Fibroblast of skin of right biceps (primary cell): ENCODE measurements at regions not wholly inside any gene's neighbourhood (a gene's known extent, or its start where the extent isn't known, plus 50 kb on each side); places are given as distances from the start of the nearest gene placed in this dataset.

Experiments used
- DNase-seq: peaks from one replicate; pipeline ENCODE4 v3.0.0-alpha.2; 2013

- no peak for DNase-seq
Observed at GRCh38 chr3:6540981-6541380, 319.9 kb upstream of the GRM7 start.

DNA sequence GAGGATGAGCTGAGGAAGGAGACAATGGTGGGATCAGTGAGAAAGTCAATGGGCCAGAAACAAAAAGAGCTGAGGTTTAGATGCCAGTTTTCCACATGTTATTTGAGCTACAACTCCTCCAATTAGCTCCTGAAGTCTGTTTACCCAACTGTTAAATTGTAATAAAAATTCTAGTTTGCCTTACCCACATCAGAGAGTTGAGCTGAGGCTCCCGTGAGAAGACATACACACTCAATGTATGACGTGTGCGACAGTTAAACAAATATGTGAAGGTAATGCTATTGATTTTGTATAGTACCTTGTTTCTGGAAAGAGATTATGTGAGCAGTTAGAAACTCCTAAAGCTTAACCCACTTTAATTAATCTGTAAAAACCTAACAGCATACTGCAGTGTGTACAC is 318.1 kb upstream of the GRM7 start:
- DNase-seq: no peak

DNA sequence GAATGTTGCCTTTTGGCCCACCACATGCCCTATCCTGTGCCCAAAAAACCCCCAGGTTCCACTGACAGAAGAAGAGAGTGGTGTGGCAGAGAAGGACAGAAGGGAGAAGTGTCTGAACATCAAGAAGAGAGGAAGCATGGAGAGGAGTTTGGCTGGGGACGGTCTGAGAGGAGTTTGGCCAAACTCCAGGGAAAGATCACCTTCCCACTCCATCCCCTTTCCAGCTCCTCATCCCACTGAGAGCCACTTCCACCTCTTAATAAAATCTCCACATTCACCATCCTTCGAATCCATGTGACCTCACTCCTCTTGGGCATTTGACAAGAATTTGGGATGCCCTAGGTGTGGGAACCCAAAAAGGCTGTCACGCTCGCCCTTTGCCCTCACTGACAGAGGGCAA is 311.6 kb upstream of the GRM7 start:
- DNase-seq: no peak

DNA sequence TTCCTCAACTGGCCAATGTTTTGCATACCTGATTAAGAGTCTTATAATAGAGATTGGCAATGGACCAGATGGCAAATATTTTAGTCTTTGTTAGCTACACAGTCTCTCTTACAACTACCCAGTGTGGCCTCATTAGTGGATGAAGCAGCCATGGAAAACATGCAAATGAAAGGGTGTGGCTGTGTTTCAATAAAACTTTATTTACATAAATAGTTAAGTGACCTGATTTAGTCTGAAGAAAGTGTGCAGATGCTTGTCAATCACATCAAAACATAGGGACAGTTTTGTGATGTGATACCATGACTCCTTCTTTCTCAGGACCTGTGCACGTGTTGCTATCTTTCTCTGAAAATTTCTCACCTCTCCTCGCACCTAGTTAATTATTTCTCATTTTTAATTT is 309.8 kb upstream of the GRM7 start:
- no peak for DNase-seq

DNA sequence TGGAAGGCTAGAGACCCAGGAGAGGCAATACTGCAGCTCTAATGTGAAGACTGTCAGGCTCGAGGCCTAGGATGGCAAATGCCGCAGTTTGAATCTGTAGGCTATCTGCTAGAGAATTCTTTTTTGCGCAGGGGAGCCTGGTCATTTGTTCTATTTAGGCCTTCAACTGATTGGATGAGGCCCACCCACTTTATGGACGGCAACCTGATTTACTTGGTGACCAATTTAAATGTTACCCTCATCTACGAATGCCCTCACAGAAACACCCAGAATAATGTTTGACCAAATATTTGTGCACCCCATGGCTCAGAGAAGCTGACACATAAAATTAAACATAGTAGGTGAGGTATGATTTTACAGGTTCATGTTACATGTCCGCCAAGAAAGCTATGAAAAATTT is 300.7 kb upstream of the GRM7 start:
- DNase-seq: no peak

GRCh38 chr3:6567241-6567640 is 293.7 kb upstream of the GRM7 start:
- DNase-seq: no peak

- no peak for DNase-seq
Observed at GRCh38 chr3:6568999-6569493, 291.9 kb upstream of the GRM7 start.

- DNase-seq: no peak
Observed at GRCh38 chr3:6571448-6571847, 289.5 kb upstream of the GRM7 start.

- no peak for DNase-seq
Observed at GRCh38 chr3:6577584-6577983, 283.3 kb upstream of the GRM7 start.

DNA sequence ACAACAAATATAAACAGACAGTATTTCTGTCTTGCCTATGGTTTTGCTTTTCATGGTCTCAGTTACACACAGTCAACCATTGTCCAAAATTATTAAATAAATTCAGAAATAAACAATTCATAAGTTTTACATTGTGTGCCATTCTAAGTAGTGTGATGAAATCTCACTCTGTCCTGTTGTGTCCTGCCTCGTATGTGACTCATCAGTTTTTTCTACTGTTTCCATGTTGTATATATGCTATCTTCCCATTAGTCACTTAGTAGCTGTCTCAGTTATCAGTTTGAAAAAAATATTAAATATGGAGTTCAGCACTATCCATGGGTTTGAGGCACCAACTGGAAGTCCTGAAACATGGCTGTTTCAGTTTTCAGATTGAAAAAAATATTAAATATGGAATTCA is 282.4 kb upstream of the GRM7 start:
- no peak for DNase-seq

GRCh38 chr3:6580808-6581207 is 280.1 kb upstream of the GRM7 start:
- no peak for DNase-seq

GRCh38 chr3:6585360-6585759 is 275.6 kb upstream of the GRM7 start:
- DNase-seq: no peak

DNA sequence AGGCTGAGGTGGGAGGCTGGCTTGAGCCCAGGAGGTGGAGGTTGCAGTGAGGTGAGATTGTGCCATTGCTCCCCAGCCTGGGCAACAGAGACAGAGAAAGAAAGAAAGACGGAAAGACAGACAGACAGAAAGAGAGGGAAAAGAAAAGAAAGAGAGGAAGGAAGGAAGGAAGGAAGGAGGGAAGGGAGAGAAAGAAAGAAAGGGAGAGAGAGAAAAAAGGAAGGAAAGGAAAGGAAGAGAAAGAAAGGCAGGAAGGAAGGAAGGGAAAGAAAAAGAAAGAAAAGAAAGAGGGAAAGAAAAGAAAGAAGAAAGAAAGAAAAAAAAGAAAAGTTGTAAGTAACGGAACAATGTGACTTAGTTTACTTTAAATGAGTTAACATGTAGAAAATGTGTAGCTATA is 260.7 kb upstream of the GRM7 start:
- no peak for DNase-seq

DNA sequence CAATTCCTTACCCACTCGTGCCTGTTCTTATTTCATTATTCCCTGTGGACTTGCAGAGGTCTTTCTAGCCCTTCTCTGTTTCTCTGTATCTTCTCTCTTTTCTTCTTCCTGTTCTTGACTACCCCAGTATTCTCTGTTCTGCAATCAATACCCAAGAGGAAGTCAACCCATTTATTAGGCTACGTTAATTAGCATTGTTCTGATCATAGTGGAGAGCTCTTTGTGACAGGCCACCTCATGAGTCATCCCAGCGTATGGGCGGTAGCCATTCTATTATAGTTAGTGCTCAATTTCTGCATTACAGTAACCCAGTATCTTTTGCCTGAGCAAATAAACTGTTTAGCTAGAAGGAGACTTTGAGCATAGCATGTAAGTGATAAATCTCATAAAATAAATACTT is 259.5 kb upstream of the GRM7 start:
- DNase-seq: no peak

DNA sequence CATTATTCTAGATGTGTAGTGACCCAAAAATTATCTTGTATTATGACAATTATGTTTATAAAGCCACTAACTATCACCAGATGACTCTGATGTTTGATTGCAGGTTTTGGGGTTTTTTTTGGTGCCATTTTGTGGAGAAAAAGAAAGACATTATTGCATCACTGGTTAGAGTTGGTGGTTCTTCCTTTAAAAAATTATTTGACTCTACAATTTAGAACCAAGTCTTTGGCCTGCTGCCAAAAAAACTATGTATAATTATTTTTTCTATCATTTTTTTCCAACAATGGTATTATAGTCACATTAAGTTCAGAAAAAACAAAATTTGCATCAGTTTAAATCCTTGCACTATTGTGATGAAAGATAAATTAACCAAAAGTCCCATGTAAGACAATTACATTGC is 258.6 kb upstream of the GRM7 start:
- DNase-seq: no peak

DNA sequence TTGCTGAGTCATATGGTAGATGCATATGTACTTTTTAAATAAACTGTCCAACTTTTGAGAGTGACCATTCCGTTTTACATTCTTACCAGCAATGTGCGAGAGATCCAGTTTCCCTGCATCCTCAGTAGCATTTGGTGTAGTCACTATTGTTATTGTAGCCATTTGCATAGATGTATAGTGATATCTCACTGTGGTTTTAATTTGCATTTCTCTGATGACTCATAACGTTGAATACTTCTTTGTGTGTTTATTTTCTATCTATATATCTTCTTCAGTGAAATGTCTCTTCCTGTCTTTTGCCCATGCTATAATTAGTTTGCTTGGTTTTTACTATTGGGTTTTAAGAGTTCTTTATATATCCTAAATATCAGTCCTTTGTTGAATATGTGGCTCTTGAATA is 255.7 kb upstream of the GRM7 start:
- DNase-seq: no peak

DNA sequence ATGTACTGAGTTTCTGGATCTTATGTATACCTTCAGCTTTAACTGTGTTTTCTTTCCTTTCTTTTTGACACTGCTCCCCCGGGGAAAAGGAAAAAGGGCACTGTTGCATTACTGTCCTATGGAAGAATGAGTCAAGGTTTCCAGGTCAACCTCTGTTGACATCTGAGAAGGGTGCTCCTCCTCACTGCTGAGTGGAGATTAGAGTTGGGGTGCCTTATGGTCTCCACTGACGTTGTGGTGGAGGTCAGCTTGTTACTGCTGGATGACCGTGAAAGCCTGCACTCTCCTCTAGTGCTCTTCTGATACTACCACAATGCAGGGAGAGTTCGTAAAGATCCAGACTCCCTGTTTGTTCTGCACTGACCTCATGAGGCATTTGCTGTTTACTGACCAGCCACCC is 252.1 kb upstream of the GRM7 start:
- DNase-seq: no peak

DNA sequence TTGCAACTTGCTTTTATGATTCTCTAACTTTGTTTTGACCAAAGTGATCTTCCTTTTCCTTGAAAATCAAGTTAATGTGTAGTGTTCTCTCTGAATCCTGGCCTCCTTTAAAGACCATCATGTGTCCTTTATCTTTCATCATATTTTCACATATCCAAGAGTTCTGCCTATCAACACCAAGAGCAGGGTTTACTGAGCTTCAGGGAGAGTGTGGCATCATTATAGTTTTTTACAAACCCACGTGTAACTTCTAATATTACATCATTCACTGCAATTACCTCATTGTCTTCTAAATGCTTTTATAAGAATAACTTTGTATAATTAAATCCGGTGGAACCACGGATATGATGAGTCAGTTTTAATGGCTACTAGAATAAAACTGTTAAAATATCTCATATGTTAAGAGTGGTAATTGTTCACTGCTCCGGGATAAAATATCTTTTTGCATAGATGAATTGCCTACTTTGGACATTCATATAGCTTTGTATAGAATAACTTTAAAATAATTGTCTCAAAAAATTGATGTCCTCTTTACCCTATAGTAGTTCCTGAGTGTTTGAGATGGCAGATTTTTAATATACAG is 248.8 kb upstream of the GRM7 start:
- no peak for DNase-seq

DNA sequence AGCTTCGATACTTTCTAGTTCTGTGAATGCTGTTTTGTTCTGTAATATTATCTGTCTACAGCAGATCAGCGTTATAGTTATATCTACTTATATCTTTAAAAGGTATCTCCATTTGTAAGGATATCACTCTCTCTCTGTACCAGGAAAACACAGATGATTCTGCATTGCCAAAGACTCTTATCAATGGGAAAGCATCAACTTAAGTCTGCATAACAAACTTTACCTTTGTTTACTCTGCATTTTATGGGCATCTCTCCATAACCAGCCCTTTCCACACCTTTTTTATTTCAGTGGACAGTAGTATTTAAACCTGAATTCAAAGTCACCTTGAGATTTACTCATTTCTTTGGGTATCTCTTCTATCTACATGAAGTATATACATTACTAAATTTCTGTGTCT is 238.7 kb upstream of the GRM7 start:
- no peak for DNase-seq

DNA sequence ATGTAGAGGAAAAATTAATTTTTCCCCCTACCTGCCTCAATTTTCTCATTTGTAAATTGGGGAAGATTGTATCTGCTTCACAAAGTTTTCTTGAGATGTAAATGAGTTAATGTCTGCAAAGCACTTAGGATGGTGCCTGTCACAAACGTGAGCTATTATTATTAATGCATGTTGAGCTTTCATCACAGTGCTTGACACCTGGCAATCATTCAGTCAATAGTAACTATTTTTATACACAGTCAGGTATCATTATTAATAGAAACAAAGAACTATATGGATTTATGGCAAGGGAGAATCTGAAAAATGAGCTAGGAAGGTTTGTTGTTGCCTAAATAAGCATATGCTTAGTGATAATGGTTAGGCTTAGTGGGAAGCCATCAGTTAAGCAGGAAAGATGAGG is 238.2 kb upstream of the GRM7 start:
- no peak for DNase-seq

GRCh38 chr3:6631376-6631775 is 229.5 kb upstream of the GRM7 start:
- no peak for DNase-seq

DNA sequence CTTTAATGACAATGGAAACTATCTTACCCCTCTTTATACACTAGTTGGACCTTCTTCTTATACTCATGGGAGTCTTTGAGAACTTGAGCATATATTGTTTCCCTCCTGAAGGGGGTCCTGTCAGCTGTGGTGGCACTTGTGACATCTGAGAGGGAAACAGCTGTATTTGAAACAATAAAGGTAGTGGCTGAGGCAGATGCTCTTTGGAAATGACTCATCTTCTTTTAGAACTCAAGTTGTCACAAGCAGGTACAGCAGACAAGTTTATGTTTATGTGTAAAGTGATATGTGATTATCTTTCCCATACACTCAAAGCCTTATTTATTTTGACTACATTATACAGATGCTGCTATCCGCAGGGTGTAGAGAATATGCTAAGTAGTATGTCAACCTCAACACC is 220.0 kb upstream of the GRM7 start:
- no peak for DNase-seq

- no peak for DNase-seq
Observed at GRCh38 chr3:6644070-6644929, 216.6 kb upstream of the GRM7 start.

- DNase-seq: no peak
Observed at GRCh38 chr3:6654670-6655069, 206.2 kb upstream of the GRM7 start.

DNA sequence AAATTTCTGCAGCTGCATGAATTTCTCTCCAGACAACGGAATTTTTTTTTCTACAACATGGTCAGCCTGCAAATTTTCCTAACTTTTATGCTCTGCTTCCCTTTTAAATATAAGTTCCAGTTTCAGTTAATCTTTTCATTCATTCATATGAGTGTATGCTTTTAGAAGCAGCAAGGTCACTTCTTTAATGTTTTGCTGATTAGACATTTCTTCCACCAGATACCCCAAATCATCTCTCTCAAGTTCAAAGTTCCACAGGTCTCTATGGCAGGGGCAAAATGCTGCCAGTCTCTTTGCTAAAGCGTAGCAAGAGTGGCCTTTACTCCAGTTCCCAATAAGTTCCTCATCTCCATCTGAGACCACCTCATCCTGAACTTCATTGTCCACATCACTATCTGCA is 205.6 kb upstream of the GRM7 start:
- no peak for DNase-seq
